Glomerular endothelial cell (primary cell): ENCODE measurements at regions not wholly inside any gene's neighbourhood (a gene's known extent, or its start where the extent isn't known, plus 50 kb on each side); places are given as distances from the start of the nearest gene placed in this dataset.
"Not testable (repeated sequence)": the region's sequence is repeated elsewhere in the genome, so short reads cannot be mapped to it uniquely, and the experiment has no call there.

Source experiments
- DNase-seq: peaks from one replicate; pipeline ENCODE4 v3.0.0-alpha.2; 2011; ENCODE audit warnings: low read depth, low spot score; ENCODE audit errors: extremely low read depth

DNA sequence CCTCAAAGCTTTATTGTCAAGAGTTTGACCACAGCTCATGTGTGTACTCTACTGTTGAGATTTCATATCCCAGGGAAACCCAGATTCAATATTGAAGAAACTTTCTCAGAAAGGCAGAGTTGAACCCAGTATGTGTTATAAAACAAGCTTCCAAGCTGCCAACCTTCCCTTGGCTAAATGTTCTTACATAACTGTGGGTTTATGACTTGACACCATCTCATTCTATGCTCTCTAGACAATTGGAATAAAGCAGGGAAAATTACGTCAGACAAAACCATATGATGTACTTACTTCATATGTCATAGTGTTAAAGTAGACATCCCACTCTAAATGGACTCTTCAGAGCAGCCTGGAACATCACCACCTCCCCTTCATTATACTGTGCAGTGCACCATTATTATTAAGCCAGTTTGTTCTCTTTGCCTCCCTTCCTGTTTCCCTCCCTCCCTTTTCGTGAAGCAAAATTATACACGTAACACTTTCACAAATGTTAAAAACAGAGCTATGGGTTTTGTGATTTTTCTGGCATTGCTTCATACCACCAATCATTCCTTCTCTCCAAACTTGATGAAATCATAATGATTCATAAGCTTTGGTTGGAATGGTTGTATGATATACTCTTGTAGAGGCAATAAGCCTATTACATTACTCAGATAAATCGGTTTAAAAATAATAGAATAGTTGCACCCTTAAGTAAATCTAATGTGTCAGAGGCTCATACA is 507.2 kb downstream of the LTN1 start:
- no peak for DNase-seq

DNA sequence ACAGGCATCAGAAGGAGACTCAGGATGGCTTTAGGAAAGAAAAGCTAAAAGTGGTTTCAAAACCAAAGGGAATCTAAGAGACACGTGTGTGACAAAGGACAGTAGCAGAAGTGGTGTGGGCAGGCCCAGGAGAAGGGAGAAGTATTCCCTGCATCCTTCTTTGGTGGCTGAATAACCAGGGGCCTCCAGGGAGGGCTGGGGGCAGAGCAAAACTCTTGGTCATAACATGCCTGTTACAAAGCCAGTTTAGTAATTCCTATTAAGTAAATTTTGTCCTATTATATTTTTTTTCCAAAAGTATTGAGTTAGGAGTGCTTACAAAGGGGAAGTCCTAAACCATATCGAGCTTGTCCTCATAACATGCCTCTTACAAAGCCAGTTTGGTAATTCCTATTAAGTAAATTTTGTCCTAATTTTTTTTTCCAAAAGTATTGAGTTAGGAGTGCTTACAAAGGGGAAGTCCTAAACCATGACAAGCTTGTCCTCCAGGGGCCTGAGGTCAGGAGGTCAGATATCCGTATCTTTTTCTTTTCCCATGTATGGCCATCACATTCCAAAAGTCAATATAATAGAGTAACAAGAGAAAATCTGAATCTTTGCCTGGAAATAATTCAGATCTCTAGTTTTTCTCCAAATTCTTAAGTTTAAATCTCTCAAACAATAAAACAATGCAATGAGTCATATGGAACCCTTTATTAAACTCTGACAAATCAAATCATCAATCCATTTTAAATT is 509.2 kb downstream of the LTN1 start:
- DNase-seq = no peak

DNA sequence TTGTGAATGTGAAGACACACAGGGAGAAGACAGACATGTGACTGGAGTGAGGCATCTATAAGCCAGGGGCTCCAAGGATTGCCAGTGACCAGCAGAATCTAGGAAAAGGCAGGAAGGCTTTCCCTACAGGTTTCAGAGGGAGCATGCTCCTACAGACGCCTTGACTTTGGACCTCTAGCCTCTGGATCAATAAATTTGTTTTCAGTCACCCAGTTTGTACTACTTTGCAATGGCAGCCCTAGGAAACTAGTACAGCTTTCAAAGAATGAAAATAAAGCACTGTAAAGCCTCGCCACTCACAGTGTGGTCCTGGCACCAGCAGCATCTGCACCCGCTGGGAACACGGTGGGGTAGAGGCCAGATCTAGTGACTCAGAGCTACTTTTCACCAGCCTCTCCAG is 510.0 kb downstream of the LTN1 start:
- no peak for DNase-seq

DNA sequence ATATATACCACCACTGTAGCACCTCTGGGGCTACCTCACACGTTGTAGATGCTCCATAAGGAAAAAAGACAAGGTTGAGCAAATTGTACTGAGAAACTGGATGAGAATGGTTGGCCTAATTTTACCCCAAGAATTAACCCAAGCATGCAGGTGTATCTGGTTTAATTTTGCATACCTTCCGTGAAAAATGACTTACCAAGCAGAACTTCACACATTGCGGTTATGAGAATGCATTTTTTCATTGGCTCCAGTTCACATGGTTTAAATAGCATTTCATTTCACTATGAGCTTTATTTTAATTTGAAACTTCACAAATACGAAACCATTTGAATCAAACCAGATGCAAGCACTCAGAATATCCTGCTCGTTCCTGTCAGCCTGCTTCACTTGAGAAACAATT is 512.2 kb downstream of the LTN1 start:
- no peak for DNase-seq

DNA sequence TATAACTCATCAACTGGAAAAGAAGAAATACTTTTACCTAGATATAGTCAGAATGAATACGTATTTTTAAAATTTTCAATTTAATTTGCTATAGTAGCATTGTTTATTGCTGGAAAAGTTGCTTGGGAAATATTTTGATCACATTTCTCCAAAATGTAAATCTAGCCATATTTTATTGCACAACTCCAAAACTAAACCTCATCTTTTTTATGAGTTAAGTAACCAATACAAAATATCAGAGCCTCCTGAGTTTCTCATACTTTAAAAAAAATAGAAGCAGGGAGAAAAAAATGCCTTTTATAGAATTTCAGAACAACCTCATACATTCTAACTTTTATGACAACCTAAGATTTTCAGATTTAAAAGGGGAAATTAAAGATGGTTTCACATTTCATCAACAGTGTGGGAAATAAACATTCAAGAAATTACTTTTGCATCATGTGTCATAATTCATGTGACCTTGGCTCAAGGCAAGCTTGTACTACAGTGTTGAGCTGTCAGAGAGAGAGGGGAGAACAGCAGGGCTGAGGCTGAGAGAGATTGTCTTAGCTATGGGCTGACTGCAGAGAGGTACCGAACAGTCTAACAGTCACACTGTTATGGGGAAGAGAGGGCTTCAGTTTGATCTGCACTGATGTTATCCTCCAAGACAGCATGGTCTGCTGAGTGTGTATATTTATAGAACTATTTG is 519.0 kb downstream of the LTN1 start:
- no peak for DNase-seq

DNA sequence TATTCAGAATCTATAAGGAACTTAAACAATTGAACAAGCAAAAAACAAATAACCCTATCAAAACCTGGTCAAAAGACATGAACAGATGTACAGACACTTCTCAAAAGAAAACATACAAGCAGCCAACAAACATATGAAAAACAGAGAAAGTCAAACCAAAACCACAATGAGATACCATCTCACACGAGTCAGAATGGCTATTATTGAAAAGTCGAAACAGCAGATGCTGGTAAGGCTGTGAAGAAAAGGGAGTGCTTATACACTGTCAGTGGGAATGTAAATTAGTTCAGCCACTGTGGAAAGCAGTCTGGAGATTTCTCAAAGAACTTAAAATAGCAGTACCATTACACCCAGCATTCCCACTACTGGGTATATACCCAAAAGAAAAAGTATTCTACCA is 520.1 kb downstream of the LTN1 start:
- DNase-seq = not testable (repeated sequence)

DNA sequence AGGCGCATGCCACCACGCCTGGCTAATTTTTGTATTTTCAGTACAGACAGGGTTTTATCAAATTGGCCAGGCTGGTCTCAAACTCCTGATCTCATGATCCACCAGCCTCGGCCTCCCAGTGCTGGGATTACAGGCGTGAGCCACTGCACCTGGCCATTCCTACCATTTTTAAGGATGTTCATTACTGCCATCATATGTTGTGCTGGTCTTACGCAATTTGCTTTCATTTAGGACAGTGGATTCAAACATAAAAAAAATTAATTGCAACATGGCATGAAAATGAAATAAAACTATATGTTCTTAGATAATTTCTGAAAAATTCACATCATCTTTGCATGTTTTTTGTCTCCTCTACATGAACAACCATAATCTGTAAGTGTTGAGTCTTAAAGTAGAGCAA is 527.7 kb downstream of the LTN1 start:
- no peak for DNase-seq

DNA sequence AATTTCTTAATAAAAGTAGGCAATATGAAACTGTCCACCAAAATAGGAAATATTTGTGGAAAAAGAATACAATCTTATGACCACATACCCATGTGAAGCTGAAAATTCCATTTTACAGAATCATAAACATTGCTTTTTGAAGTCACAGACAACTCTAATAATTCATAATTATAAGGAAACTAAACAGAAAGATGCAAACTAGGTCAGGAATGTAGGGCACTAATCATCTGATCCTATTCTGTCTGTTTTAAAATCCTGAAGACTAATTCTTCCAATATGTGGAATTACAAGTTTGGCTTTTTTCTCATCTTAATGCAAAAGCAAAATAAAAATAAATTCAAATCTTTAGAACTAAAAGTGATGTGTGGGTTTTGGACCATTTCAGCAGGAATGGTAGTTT is 528.6 kb downstream of the LTN1 start:
- DNase-seq = no peak

DNA sequence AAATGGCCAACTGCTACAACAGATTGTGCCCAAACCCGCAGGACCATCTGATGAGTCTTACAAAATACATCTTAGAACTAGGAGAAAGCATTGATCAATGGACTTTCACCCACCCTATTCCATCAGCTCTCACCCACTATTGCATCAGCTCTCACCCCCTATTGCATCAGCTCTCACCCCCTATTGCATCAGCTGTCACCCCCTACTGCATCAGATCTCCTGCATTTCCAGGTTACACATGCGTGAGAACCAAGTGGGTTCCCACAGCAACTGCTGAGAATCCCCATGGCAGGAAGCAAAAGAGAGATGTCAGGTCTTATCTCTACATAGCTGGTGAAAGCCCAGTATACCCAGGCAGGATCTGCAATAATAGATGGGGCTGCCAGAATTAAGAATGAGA is 533.5 kb downstream of the LTN1 start:
- no peak for DNase-seq

DNA sequence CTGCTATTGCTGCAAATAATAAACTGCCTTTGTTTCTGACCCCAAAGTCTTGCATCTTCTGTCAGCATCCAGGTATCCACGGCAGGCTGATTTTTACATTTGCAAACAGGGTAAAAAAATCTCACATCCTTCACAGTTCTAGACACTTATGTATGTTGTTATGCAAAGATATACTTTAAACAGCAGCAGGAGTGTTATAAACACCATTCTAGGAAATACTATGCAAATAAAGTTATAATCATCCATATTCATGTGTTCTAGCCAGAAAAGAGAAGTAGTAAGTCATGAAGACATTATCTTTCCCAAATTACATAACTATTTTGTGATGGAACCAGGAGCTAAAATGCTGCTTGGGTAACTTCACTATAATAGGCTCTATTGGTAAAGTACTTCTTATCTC is 534.2 kb downstream of the LTN1 start:
- DNase-seq = no peak

DNA sequence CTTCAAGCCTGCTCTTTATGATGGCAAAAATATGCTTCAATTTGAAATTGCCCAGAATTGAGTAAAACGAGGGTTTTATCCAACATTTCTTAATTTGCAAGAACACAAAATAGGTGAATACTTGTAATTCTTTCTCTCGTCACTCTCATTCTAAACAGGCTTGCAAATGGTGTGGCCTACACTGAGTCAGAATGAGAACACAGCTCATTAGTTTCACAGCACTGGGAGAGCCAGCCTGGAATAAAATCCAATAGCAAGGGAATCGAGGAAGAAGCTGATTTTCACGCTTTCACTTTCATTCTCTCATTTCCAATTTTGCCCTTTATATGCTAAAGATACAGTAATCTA is 537.5 kb downstream of the LTN1 start:
- no peak for DNase-seq

DNA sequence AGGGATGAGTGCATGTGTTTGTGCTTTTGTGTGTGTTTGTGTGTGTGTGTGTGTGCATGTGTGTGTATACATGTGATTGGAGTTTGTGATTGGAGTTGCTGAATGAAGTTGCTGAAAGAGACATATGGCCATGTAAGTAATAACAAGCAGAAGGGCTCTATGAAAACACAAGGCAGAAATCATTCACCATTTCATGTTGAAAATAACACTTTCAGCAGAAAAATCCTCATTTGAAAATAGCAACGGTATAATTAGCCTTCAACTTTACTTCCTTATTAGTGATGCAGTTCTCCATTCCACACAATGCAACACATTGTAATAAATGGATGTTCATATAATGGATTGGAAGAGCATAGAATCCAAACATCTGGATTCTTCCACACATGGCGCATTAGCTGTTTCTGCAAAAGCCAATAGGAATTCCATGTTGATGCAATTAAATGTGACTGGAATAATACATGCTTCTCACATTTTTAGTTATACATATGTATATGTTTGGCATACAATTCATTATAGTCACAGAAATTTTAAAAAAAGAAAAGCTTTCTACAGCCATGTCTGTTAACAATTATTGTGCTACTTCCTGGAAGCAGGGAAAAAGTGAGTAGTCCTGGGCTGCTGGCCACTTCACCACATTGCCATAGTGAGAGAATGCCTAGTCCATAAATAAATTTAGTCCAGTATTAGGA is 538.0 kb downstream of the LTN1 start:
- DNase-seq = no peak

DNA sequence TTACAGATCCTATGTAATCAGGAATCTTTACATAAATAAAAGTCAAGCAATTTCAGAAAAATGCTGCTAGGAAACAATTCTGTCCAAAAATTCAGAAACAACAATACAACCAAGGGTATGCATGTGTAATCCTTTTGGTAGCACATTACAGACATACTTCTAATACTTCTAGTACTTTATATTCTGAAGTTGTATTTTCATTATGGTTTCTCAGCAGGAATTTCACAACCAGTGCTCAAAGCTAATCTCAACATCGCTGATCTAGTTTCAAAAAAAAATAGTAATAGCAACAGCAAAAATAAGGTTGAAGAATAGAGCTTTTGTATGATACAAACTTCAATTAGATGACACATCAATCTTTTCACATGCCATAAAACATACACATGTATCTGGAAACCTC is 545.2 kb downstream of the LTN1 start:
- DNase-seq = no peak

DNA sequence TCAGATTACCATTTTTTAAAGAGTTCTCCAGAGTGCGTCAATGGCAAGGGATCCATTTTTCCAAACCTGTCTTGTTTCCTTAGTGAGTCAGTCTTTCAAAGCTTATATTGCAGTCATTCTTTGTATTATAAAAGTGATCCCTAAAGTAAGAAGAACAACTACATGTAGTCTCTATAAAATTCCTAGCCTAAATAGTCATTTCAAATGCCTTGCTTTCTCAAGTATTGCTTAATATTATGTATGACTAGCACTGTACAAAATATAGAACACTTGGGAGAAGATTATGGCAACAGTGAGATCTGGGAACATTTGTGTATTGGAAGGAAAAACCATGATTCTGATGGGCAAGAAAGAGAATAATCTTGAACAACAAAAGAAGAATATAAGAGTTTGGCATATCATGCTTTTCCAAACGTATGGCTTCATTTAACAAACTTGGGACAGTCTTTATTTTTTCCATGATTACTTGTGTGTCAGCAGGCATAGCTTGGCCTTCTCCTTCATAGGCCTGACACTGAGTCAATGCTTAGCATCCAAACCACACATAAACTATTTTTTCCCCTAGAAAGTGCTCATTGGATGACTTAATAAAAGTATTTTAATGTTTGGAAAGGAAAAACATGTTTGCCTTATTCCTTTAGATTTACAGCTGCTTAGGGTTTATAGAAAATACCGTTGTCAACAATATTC is 547.4 kb downstream of the LTN1 start:
- no peak for DNase-seq

DNA sequence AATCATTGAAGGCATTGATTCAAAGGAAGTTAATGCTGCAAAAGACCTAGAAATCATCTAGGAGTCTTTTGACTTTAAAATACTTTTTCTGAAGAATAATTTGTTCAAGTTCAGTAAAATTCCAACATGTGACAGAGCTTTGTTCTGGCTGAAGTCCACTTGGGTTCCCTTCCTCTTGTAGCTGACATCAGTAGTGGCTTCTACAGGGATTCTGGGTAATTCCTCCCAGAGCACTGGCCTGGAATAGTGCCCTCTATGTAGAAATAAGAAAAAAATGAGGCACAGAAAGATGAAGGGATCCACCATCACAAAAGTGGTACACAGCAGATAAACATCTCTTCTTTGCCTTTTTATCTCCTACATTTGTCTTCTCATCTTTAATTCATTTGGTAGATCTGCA is 548.1 kb downstream of the LTN1 start:
- DNase-seq = no peak

DNA sequence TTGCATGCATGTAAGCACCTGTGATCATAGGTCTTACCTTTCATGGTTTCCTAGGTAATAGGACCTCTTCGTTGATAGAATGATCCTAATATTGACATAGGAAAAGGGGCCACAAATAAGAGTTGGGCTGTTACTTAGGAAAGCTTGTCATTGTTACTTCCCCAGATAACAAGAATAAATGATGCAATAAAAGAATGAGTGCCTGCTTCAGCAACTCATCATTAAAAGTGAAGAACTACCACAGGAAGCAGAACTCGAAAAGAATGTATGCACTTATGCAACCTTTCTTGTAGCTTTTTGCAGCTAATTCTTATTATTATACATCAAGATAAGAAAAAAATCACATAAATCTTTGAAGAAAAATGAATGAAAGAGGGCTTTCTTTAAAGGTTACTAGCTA is 548.6 kb downstream of the LTN1 start:
- DNase-seq = no peak

DNA sequence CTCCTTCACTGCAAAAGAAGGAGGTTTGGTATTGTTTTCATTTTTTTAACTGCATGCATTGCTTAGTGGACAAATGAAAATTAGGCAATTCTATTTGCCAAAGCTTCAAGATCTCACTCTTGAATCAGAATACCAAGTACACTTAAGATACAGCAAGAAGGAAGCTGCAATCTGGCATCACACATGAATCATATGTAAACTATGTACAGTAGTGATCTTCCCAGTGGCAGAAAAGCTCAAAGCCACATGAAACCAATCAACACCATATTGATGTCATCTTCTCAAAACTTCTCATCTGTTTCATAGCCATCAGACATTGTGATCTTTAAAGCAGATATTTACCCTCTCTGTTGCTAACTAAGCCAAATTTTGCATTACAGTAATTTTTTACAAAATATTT is 550.1 kb downstream of the LTN1 start:
- DNase-seq = no peak

DNA sequence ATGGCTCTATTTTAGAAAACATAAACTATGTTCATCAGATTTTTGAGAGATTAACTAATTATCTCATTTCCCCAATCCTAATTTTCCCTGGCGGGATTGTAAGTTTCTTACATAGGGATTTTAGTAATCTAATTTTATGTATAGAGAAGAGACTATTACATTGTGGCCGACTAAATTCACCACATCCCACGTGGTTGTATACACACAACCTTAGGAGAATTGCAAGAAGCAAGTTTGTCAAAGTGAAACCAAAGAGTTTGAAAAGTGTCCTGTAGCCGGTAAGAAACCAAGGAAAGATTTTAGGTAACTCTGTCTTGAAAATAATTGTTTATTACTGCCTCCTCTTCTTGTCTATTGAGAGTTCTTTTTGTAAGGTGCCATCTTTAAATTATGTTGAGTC is 550.6 kb downstream of the LTN1 start:
- no peak for DNase-seq

DNA sequence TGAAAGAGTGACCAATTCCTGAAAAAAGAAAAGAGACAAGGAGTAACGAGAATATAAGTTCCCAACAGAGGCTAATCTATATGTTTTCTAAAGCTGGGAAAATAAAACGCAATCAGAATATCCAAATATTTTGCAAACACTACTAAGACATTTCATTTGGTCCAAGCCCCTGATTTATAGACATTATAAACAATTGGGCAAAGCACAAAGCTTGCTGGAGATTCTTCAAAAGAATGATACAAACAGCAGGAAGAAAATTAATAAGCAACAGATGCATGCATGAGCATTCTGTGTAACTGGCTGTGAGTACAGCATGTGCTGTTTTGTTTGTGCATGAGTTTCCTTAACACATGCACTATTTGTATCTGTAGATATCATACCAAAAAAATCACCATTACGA is 552.9 kb downstream of the LTN1 start:
- DNase-seq = no peak

DNA sequence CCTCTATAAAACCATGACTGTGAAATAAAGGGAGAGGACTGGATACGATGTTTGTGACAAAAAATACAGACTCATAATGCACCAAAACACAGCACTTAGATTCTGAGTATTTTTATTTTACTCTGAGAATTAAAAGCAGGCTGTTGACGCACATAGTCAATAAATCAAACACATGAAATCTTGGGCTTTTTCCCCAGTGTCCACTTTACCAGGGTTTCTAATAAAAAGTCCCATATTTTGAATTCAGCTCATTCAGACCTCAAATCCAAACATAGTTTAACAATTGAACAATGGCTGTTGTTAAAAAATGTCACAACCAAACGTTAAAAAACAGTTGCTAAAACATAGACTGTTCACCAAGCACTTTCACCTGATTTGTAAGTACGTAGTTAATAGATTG is 553.4 kb downstream of the LTN1 start:
- no peak for DNase-seq

DNA sequence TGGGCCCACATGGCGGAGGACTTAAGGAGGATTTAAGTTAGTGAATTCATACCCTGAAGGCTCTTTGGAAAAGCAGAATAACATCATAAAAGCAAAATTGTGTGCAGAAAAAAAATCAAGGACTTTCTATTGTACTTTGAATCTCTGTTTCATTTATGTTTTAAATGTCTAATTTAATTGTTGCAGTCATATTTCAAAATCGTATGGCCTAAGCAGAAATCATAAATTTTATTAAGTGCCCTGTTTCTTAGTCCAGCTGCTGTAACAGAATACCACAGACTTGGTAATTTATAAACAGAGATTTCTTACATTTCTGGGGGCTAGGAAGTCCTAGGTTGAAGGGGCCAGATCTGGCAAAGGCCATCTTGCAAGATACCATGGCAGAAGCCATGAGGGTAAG is 555.6 kb downstream of the LTN1 start:
- DNase-seq = no peak
